Panc1 (cell line): ENCODE measurements at regions not wholly inside any gene's neighbourhood (a gene's known extent, or its start where the extent isn't known, plus 50 kb on each side); places are given as distances from the start of the nearest gene placed in this dataset.

ENCODE experiments used
- POLR2AphosphoS5 ChIP-seq: IDR thresholded peaks from 2 replicates; pipeline ENCODE4 v1.6.1; 2012; ENCODE audit warnings: mild to moderate bottlenecking, low read depth, low read length, moderate library complexity
- SIN3A ChIP-seq: IDR thresholded peaks from 2 replicates; pipeline ENCODE4 v1.6.1; 2012; ENCODE audit warnings: low read depth, mild to moderate bottlenecking, low read length, moderate library complexity, borderline replicate concordance; ENCODE audit not compliant: insufficient read depth
- TF ChIP-seq, protein P1 (sequence below): fragments of 450-650 bp; IDR thresholded peaks from 2 replicates; pipeline ENCODE4 v1.5.1; 2017; ENCODE audit warnings: mild to moderate bottlenecking

DNA sequence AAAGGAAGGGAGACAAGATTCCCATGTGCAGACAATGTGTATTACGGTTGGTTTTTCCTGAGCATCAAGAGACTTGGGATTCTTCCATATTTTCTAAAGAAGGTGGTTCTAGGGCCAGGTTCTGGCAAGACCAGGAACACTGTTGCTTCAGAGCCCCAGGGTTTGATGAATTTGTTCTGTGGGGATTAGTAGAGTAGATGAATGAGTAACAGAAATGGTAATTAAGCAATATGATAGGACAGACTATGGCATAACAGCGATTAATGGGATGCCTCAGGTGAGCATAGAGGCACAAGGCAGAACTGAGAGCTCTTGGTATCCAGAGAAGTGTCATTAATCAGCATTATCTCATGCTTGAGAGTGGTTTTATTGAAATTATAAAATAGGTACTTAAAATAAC lies 82.8 kb upstream of the PNPT1 start:
- TF ChIP-seq, protein P1, sequence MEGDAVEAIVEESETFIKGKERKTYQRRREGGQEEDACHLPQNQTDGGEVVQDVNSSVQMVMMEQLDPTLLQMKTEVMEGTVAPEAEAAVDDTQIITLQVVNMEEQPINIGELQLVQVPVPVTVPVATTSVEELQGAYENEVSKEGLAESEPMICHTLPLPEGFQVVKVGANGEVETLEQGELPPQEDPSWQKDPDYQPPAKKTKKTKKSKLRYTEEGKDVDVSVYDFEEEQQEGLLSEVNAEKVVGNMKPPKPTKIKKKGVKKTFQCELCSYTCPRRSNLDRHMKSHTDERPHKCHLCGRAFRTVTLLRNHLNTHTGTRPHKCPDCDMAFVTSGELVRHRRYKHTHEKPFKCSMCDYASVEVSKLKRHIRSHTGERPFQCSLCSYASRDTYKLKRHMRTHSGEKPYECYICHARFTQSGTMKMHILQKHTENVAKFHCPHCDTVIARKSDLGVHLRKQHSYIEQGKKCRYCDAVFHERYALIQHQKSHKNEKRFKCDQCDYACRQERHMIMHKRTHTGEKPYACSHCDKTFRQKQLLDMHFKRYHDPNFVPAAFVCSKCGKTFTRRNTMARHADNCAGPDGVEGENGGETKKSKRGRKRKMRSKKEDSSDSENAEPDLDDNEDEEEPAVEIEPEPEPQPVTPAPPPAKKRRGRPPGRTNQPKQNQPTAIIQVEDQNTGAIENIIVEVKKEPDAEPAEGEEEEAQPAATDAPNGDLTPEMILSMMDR = no peak
- TF ChIP-seq POLR2AphosphoS5 (no peak), SIN3A (no peak)
